ENCODE measurements at regions not wholly inside any gene's neighbourhood (a gene's known extent, or its start where the extent isn't known, plus 50 kb on each side); places are given as distances from the start of the nearest gene placed in this dataset.
"Not testable (repeated sequence)": the region's sequence is repeated elsewhere in the genome, so short reads cannot be mapped to it uniquely, and the experiment has no call there.

- ChIA-PET CTCF (no interaction called here), POLR2A (no interaction called here)
- H3K36me3 ChIP-seq (ENCODE audit: control insufficient read depth in 4 of 4, insufficient read depth in 4 of 4, low read length in 3 of 4), result no peaks in the 10 kb centered on the region
- H3K27me3 ChIP-seq (replicated peaks in 2 of 5; ENCODE audit: control insufficient read depth in 4 of 5, insufficient read depth in 5 of 5, low read length in 4 of 5), result no peaks in the 10 kb centered on the region
- 79% methylated on average over 7 of the region's 9 CpGs for WGBS (ENCODE audit: insufficient coverage)
- peaks cover 0 to 15% (median 6%) of the 10 kb centered on the region in 5 experiments for H3K9me3 ChIP-seq (ENCODE audit: control extremely low read depth in 1 of 5, control insufficient read depth in 4 of 5, insufficient read depth in 2 of 5, low read depth in 1 of 5, low read length in 4 of 5)
- no peak for DNase-seq
- H3K4me3 ChIP-seq (ENCODE audit: control insufficient read depth in 1 of 7, extremely low read depth in 1 of 7, insufficient read depth in 4 of 7, low read depth in 2 of 7, low read length in 6 of 7), result no peak overlapping the region
- no peaks in the 10 kb centered on the region for H3K4me1 ChIP-seq (ENCODE audit: control extremely low read depth in 1 of 4, control insufficient read depth in 4 of 4, insufficient read depth in 4 of 4, low read length in 3 of 4)
- H3K27ac ChIP-seq (ENCODE audit: insufficient read depth in 1 of 2, low read depth in 1 of 2, low read length in 2 of 2, poor library complexity in 1 of 2, severe bottlenecking in 2 of 2), result no peak overlapping the region
These were observed 764.7 kb upstream of the TPTE start for GRCh38 chr21:9756677-9757076.

GRCh38 chr21:9757118-9757517 is 764.3 kb upstream of the TPTE start:
- CTCF ChIA-PET, result not testable (repeated sequence)

DNA sequence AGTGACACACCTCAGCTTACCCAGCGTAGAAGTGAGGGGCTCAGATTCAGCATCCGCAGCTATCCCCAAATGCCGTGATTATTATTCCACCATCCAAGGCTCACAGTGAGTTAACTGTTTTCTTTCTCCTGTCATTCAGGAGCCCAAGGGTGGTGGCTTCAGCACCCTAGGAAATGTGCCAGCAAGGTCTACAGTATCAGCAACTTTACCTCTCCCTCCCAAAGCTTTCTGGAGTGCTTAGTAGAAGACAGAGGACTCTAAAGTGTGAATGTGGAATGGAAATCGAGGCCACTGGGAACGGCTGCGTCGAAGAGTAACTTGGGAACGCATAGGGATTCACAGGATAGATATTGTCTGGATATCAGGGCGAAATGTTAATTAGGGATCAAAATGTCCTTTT is 763.8 kb upstream of the TPTE start:
- 76% methylated on average over 9 of the region's 9 CpGs for WGBS (ENCODE audit: insufficient coverage)
- H3K4me1 ChIP-seq (ENCODE audit: control extremely low read depth in 1 of 4, control insufficient read depth in 4 of 4, insufficient read depth in 4 of 4, low read length in 3 of 4); DNase-seq; H3K27me3 ChIP-seq (replicated peaks in 2 of 5; ENCODE audit: control insufficient read depth in 4 of 5, insufficient read depth in 5 of 5, low read length in 4 of 5); POLR2A ChIA-PET; H3K4me3 ChIP-seq (ENCODE audit: control insufficient read depth in 1 of 7, extremely low read depth in 1 of 7, insufficient read depth in 4 of 7, low read depth in 2 of 7, low read length in 6 of 7); H3K27ac ChIP-seq (ENCODE audit: insufficient read depth in 1 of 2, low read depth in 1 of 2, low read length in 2 of 2, poor library complexity in 1 of 2, severe bottlenecking in 2 of 2); CTCF ChIA-PET; H3K36me3 ChIP-seq (ENCODE audit: control insufficient read depth in 4 of 4, insufficient read depth in 4 of 4, low read length in 3 of 4): not testable (repeated sequence)
- H3K9me3 ChIP-seq (ENCODE audit: control extremely low read depth in 1 of 5, control insufficient read depth in 4 of 5, insufficient read depth in 2 of 5, low read depth in 1 of 5, low read length in 4 of 5), result peaks cover 0 to 12% (median 5%) of the 10 kb centered on the region in 5 experiments

More at GRCh38 chr21:9757118-9757517, 764.3 kb upstream of the TPTE start:
- H3K4me1 ChIP-seq (ENCODE audit: control extremely low read depth in 1 of 4, control insufficient read depth in 4 of 4, insufficient read depth in 4 of 4, low read length in 3 of 4); H3K27ac ChIP-seq (ENCODE audit: insufficient read depth in 1 of 2, low read depth in 1 of 2, low read length in 2 of 2, poor library complexity in 1 of 2, severe bottlenecking in 2 of 2); H3K36me3 ChIP-seq (ENCODE audit: control insufficient read depth in 4 of 4, insufficient read depth in 4 of 4, low read length in 3 of 4); POLR2A ChIA-PET; H3K27me3 ChIP-seq (replicated peaks in 2 of 5; ENCODE audit: control insufficient read depth in 4 of 5, insufficient read depth in 5 of 5, low read length in 4 of 5); H3K4me3 ChIP-seq (ENCODE audit: control insufficient read depth in 1 of 7, extremely low read depth in 1 of 7, insufficient read depth in 4 of 7, low read depth in 2 of 7, low read length in 6 of 7); DNase-seq: not testable (repeated sequence)
- H3K9me3 ChIP-seq (ENCODE audit: control extremely low read depth in 1 of 5, control insufficient read depth in 4 of 5, insufficient read depth in 2 of 5, low read depth in 1 of 5, low read length in 4 of 5), result peaks cover 0 to 13% (median 6%) of the 10 kb centered on the region in 5 experiments
- WGBS (ENCODE audit: insufficient coverage), result 79% methylated on average over 4 of the region's 9 CpGs

DNA sequence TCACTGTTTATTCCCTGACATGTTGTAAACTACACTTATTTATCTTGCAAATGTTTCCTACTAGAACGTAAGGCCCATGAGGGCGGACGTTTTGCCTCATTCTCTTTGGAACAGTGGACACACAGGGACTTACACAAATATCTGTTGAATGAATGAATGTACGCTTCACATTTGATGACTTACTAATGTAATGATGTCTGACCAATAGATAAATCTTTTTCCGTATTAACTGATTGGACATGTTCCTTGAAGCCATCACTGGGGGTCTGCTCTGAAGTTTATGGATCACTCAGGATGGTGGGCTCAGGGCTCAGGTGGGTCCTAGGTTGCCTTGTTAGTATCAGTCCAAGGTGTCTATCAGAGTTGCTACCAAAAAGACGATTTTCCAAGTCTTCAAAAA is 763.2 kb upstream of the TPTE start:
- H3K9me3 ChIP-seq (ENCODE audit: control extremely low read depth in 1 of 5, control insufficient read depth in 4 of 5, insufficient read depth in 2 of 5, low read depth in 1 of 5, low read length in 4 of 5), result peaks cover 2 to 11% (median 3%) of the 10 kb centered on the region in 5 experiments
- no peak for DNase-seq
- H3K4me1 ChIP-seq (ENCODE audit: control extremely low read depth in 1 of 4, control insufficient read depth in 4 of 4, insufficient read depth in 4 of 4, low read length in 3 of 4), result no peaks in the 10 kb centered on the region
- ChIA-PET CTCF (no interaction called here), POLR2A (no interaction called here)
- no peak overlapping the region for H3K27ac ChIP-seq (ENCODE audit: insufficient read depth in 1 of 2, low read depth in 1 of 2, low read length in 2 of 2, poor library complexity in 1 of 2, severe bottlenecking in 2 of 2)
- H3K27me3 ChIP-seq (replicated peaks in 2 of 5; ENCODE audit: control insufficient read depth in 4 of 5, insufficient read depth in 5 of 5, low read length in 4 of 5), result no peaks in the 10 kb centered on the region
- 68% methylated on average over 6 of the region's 6 CpGs for WGBS (ENCODE audit: insufficient coverage)
- no peaks in the 10 kb centered on the region for H3K36me3 ChIP-seq (ENCODE audit: control insufficient read depth in 4 of 4, insufficient read depth in 4 of 4, low read length in 3 of 4)
- H3K4me3 ChIP-seq (ENCODE audit: control insufficient read depth in 1 of 7, extremely low read depth in 1 of 7, insufficient read depth in 4 of 7, low read depth in 2 of 7, low read length in 6 of 7), result no peak overlapping the region

GRCh38 chr21:9758888-9759287 is 762.5 kb upstream of the TPTE start:
- ChIA-PET CTCF (no interaction called here), POLR2A (no interaction called here)
- Histone ChIP-seq H3K27me3 (replicated peaks in 2 of 5; ENCODE audit: control insufficient read depth in 4 of 5, insufficient read depth in 5 of 5, low read length in 4 of 5) (no peaks in the 10 kb centered on the region), H3K4me1 (ENCODE audit: control extremely low read depth in 1 of 4, control insufficient read depth in 4 of 4, insufficient read depth in 4 of 4, low read length in 3 of 4) (no peaks in the 10 kb centered on the region), H3K36me3 (ENCODE audit: control insufficient read depth in 4 of 4, insufficient read depth in 4 of 4, low read length in 3 of 4) (no peaks in the 10 kb centered on the region), H3K4me3 (ENCODE audit: control insufficient read depth in 1 of 7, extremely low read depth in 1 of 7, insufficient read depth in 4 of 7, low read depth in 2 of 7, low read length in 6 of 7) (no peak overlapping the region), H3K9me3 (ENCODE audit: control extremely low read depth in 1 of 5, control insufficient read depth in 4 of 5, insufficient read depth in 2 of 5, low read depth in 1 of 5, low read length in 4 of 5) (peaks cover 2 to 15% (median 5%) of the 10 kb centered on the region in 5 experiments), H3K27ac (ENCODE audit: insufficient read depth in 1 of 2, low read depth in 1 of 2, low read length in 2 of 2, poor library complexity in 1 of 2, severe bottlenecking in 2 of 2) (no peak overlapping the region)
- DNase-seq, result no peak
- 58% methylated on average over 6 of the region's 6 CpGs for WGBS (ENCODE audit: insufficient coverage)

- peaks cover 2 to 16% (median 6%) of the 10 kb centered on the region in 5 experiments for H3K9me3 ChIP-seq (ENCODE audit: control extremely low read depth in 1 of 5, control insufficient read depth in 4 of 5, insufficient read depth in 2 of 5, low read depth in 1 of 5, low read length in 4 of 5)
- H3K4me3 ChIP-seq (ENCODE audit: control insufficient read depth in 1 of 7, extremely low read depth in 1 of 7, insufficient read depth in 4 of 7, low read depth in 2 of 7, low read length in 6 of 7), result no peak overlapping the region
- no peak overlapping the region for H3K27ac ChIP-seq (ENCODE audit: insufficient read depth in 1 of 2, low read depth in 1 of 2, low read length in 2 of 2, poor library complexity in 1 of 2, severe bottlenecking in 2 of 2)
- ChIA-PET POLR2A (no interaction called here), CTCF (no interaction called here)
- no peaks in the 10 kb centered on the region for H3K4me1 ChIP-seq (ENCODE audit: control extremely low read depth in 1 of 4, control insufficient read depth in 4 of 4, insufficient read depth in 4 of 4, low read length in 3 of 4)
- 74% methylated on average over 9 of the region's 9 CpGs for WGBS (ENCODE audit: insufficient coverage)
- no peak for DNase-seq
- no peaks in the 10 kb centered on the region for H3K27me3 ChIP-seq (replicated peaks in 2 of 5; ENCODE audit: control insufficient read depth in 4 of 5, insufficient read depth in 5 of 5, low read length in 4 of 5)
- H3K36me3 ChIP-seq (ENCODE audit: control insufficient read depth in 4 of 4, insufficient read depth in 4 of 4, low read length in 3 of 4), result no peaks in the 10 kb centered on the region
These were observed 761.4 kb upstream of the TPTE start for GRCh38 chr21:9759972-9760371.

DNA sequence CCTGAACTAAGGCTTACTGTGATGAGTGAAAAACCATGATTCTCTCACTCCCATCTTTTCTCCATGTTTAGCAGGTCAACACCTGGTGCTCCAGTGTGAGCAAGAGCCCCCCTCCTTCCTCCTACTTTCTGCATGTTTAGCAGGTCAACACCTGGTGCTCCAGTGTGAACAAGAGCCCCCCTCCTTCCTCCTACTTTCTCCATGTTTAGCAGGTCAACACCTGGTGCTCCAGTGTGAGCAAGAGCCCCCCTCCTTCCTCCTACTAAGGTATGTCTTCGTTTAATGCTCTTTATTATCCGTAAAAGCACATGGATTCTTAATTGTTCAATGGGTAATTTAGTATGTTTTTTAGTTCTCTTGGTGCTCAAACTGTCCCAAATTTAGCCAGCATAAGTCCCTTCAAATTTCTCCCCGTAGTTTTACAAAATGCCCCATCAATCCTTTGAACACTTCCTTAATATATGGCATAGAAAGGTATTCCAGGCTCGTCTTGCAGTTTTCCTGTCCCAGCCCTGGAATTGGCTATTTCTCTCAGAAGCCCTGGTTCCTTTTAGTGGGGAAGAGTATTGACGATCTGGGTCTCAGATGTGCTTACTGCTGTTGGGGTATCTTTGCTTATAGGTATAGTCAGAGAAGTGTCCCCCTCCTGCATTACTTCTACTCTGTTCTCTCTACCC is 760.8 kb upstream of the TPTE start:
- no peak for DNase-seq
- Histone ChIP-seq H3K36me3 (ENCODE audit: control insufficient read depth in 4 of 4, insufficient read depth in 4 of 4, low read length in 3 of 4) (no peaks in the 10 kb centered on the region), H3K9me3 (ENCODE audit: control extremely low read depth in 1 of 5, control insufficient read depth in 4 of 5, insufficient read depth in 2 of 5, low read depth in 1 of 5, low read length in 4 of 5) (peaks cover 2 to 18% (median 6%) of the 10 kb centered on the region in 5 experiments), H3K27ac (ENCODE audit: insufficient read depth in 1 of 2, low read depth in 1 of 2, low read length in 2 of 2, poor library complexity in 1 of 2, severe bottlenecking in 2 of 2) (no peak overlapping the region), H3K4me3 (ENCODE audit: control insufficient read depth in 1 of 7, extremely low read depth in 1 of 7, insufficient read depth in 4 of 7, low read depth in 2 of 7, low read length in 6 of 7) (no peak overlapping the region), H3K4me1 (ENCODE audit: control extremely low read depth in 1 of 4, control insufficient read depth in 4 of 4, insufficient read depth in 4 of 4, low read length in 3 of 4) (no peaks in the 10 kb centered on the region), H3K27me3 (replicated peaks in 2 of 5; ENCODE audit: control insufficient read depth in 4 of 5, insufficient read depth in 5 of 5, low read length in 4 of 5) (no peaks in the 10 kb centered on the region)
- ChIA-PET CTCF (no interaction called here), POLR2A (no interaction called here)
- WGBS (ENCODE audit: insufficient coverage), result 63% methylated on average over 2 of the region's 5 CpGs

All from common myeloid progenitor, CD34-positive (primary cell).